Activated naive CD8-positive, alpha-beta T cell treated with anti-CD3 and anti-CD28 coated beads, Interleukin-2, amount 50 U/mL, for 24 hours (primary cell): ENCODE measurements at regions not wholly inside any gene's neighbourhood (a gene's known extent, or its start where the extent isn't known, plus 50 kb on each side); places are given as distances from the start of the nearest gene placed in this dataset.

Experiments used
- ATAC-seq: fragments of 150-1000 bp; cut with Tn5 transposase; one replicate; pipeline ENCODE4 v1.10.0; 2021
- DNase-seq: peaks from one replicate; pipeline ENCODE4 v3.0.0; 2021
- H3K27ac Mint-ChIP-seq: one replicate; pipeline ENCODE4 v1.8.0; 2021; ENCODE audit warnings: mild to moderate bottlenecking, mixed read lengths
- H3K27me3 Mint-ChIP-seq: one replicate; pipeline ENCODE4 v1.8.0; 2021; ENCODE audit warnings: mixed read lengths
- H3K36me3 Mint-ChIP-seq: one replicate; pipeline ENCODE4 v1.8.0; 2021; ENCODE audit warnings: low read depth, mixed read lengths
- H3K4me1 Mint-ChIP-seq: one replicate; pipeline ENCODE4 v1.8.0; 2021; ENCODE audit warnings: mixed read lengths
- H3K4me3 Mint-ChIP-seq: one replicate; pipeline ENCODE4 v1.8.0; 2021; ENCODE audit warnings: mild to moderate bottlenecking, moderate library complexity, mixed read lengths
- H3K9me3 Mint-ChIP-seq: one replicate; pipeline ENCODE4 v1.8.0; 2021; ENCODE audit warnings: mixed read lengths

DNA sequence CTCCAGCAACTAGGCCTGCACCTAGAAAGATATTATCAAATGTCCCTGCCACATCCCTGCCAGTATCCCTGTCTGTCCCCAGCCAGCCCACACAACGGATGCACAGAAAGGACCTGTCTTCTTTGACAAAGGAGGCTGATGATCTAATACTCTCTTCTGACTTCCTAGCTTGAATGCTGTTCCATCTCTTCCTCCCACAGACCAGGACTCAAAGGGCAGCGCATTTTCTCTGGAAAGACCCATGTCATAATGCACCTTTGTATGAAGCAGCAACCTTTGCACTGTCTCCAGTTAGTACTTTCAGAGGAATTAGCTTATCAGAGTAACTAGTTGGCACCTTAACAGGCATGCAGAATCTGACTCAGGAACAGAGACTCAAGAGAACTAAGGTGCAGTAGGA, 53.3 kb upstream of the TAF8 start:
- no peaks in the 10 kb centered on the region for H3K9me3 Mint-ChIP-seq
- peaks cover 36% of the 10 kb centered on the region for H3K4me1 Mint-ChIP-seq
- ATAC-seq: peak; percentile 77
- H3K4me3 Mint-ChIP-seq: no peak overlapping the region
- peak overlapping the region; percentile 80 for H3K27ac Mint-ChIP-seq
- DNase-seq: peak; percentile 6
- H3K36me3 Mint-ChIP-seq: peaks cover 15% of the 10 kb centered on the region
- H3K27me3 Mint-ChIP-seq: no peaks in the 10 kb centered on the region

DNA sequence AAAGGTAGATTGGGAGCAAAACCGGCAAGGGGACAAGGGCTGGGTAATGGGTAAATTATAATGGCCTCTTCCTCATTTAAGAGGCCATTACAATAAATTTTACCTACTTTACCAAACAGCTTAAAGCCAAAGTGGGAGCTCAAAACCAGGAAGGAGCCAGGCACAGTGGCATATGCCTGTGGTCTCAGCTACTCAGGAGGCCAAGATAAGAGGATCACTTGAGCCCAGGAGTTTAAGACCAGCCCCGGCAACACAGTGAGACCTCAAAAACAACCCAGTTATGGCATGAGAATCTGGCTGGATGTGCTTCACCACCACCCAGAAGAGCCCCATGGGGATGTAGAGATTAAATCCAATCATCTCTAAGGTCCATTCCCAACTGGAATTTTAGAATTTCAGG, 52.9 kb upstream of the TAF8 start:
- Mint-ChIP-seq H3K4me1 (peaks cover 35% of the 10 kb centered on the region), H3K36me3 (peaks cover 15% of the 10 kb centered on the region), H3K4me3 (no peak overlapping the region), H3K27me3 (no peaks in the 10 kb centered on the region), H3K9me3 (no peaks in the 10 kb centered on the region), H3K27ac (peak overlapping the region; percentile 80)
- DNase-seq: peak; percentile 3
- ATAC-seq: no peak
